ENCODE measurements at regions not wholly inside any gene's neighbourhood (a gene's known extent, or its start where the extent isn't known, plus 50 kb on each side); places are given as distances from the start of the nearest gene placed in this dataset.

DNA sequence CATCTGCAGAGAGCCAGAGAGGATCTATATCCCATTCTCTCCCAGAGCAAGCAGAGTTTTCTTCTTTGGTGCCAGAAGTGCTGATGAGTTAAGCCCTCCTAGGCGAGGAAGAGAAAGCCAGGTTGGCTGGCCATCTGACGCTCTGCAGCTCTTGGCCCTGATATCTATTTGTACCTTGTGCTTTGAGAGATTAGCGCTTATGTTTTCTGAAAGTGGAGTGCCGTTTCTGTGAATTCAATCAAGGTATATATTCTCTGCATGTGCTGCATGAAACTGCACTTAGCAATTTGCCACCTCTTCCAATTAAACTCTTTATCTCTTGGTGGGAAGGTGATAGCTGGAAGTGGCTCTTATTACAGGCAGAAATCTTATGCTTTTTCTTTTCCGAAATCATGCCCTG lies 177.5 kb downstream of the LPIN1 start:
- TF ChIP-seq CTCF (IDR thresholded peaks at IDR 0.05) (no peak), POLR2AphosphoS5 (IDR thresholded peaks at IDR 0.05; ENCODE audit: low read depth, low read length) (no peak)

All from Panc1 (cell line).